ENCODE measurements at regions not wholly inside any gene's neighbourhood (a gene's known extent, or its start where the extent isn't known, plus 50 kb on each side); places are given as distances from the start of the nearest gene placed in this dataset.

DNA sequence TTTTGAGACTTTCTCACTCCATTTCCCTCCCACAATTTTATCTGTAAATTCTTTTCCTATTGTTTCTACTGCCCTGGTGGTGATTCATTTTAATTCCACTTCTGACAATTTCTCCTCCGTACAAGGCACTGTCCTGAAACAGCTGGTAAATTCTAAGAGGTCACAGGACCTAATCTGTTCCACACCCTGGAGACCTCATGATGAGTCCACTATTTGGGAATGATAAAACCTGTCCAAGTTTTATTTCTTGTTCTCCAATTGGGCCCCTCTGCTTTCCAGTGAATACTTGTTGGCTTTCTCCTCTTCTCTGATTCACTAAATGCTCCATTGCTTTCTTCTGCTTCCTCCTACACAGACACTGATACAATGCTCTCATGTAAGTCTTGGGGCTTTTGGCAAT is 343.1 kb upstream of the DUSP10 start:
- TF ChIP-seq, protein P1, sequence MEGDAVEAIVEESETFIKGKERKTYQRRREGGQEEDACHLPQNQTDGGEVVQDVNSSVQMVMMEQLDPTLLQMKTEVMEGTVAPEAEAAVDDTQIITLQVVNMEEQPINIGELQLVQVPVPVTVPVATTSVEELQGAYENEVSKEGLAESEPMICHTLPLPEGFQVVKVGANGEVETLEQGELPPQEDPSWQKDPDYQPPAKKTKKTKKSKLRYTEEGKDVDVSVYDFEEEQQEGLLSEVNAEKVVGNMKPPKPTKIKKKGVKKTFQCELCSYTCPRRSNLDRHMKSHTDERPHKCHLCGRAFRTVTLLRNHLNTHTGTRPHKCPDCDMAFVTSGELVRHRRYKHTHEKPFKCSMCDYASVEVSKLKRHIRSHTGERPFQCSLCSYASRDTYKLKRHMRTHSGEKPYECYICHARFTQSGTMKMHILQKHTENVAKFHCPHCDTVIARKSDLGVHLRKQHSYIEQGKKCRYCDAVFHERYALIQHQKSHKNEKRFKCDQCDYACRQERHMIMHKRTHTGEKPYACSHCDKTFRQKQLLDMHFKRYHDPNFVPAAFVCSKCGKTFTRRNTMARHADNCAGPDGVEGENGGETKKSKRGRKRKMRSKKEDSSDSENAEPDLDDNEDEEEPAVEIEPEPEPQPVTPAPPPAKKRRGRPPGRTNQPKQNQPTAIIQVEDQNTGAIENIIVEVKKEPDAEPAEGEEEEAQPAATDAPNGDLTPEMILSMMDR (IDR thresholded peaks at IDR 0.05 in 2 of 3, conservative IDR thresholded peaks at IDR 0.05 in 1 of 3; ENCODE audit: borderline replicate concordance in 1 of 3, insufficient read depth in 1 of 3, low read depth in 2 of 3, low read length in 2 of 3) = no peak
- no peak for TF ChIP-seq EZH2phosphoT487 (IDR thresholded peaks at IDR 0.05; ENCODE audit: borderline replicate concordance)
- no peak for TF ChIP-seq REST (IDR thresholded peaks at IDR 0.05; ENCODE audit: low read depth)
- TF ChIP-seq EZH2 (IDR thresholded peaks at IDR 0.05) = no peak
- TF ChIP-seq MAX (IDR thresholded peaks at IDR 0.05) = no peak
- no peak for TF ChIP-seq YY1 (IDR thresholded peaks at IDR 0.05; ENCODE audit: extremely low read depth, insufficient replicate concordance, low read depth, low read length)
- TF ChIP-seq CEBPB (IDR thresholded peaks at IDR 0.05; ENCODE audit: low read depth) = no peak
- no peak for TF ChIP-seq TCF7L2 (IDR thresholded peaks at IDR 0.05; ENCODE audit: borderline replicate concordance, extremely low read depth, insufficient read depth, insufficient read length)
- TF ChIP-seq FOSL1 (IDR thresholded peaks at IDR 0.05; ENCODE audit: low read depth) = no peak
- no peak for TF ChIP-seq SRF (IDR thresholded peaks at IDR 0.05; ENCODE audit: low read depth)
- no peak for TF ChIP-seq EGR1 (IDR thresholded peaks at IDR 0.05; ENCODE audit: low read depth)
- TF ChIP-seq POLR2A (IDR thresholded peaks at IDR 0.05; ENCODE audit: borderline replicate concordance, extremely low read depth, insufficient read depth, insufficient read length) = no peak

Data from HCT116 (cell line).